Lower leg skin (tissue), 4 donors: ENCODE measurements at regions not wholly inside any gene's neighbourhood (a gene's known extent, or its start where the extent isn't known, plus 50 kb on each side); places are given as distances from the start of the nearest gene placed in this dataset.

Experiments used
- DNase-seq, 2 donors: peaks; one replicate each; pipeline ENCODE4 v3.0.0-alpha.2; 2019; ENCODE audit warnings: low spot score in 2 of 2
- H3K4me3 ChIP-seq: fragments of 200-600 bp; sonication (generic); 2 replicates; pipeline ENCODE4 v1.5.1; 2017; ENCODE audit warnings: mild to moderate bottlenecking, low read depth; ENCODE audit not compliant: poor library complexity, severe bottlenecking
- CTCF ChIP-seq, 3 donors: fragments of 450-650 bp; IDR thresholded peaks; one replicate each; pipeline ENCODE4 v1.5.1; 2016; ENCODE audit warnings: antibody characterized with exemption in 3 of 3, mild to moderate bottlenecking in 3 of 3, moderate library complexity in 2 of 3
- POLR2A ChIP-seq, 2 donors: fragments of 450-650 bp; IDR thresholded peaks; one replicate each; pipeline ENCODE4 v1.6.1; 2016 to 2017; ENCODE audit warnings: antibody characterized with exemption in 2 of 2, mild to moderate bottlenecking in 1 of 2, moderate library complexity in 1 of 2
- WGBS, 2 donors: methylation state at CpG; one replicate each; pipeline ENCODE4 v1.1.5; 2018; 5-methylcytosine and 5-hydroxymethylcytosine counted together
- intact Hi-C: fragments of 100-400 bp; cut with DNase I; formaldehyde crosslinking; loops from one replicate; pipeline ENCODE4 v1.15.0; 2023; ENCODE audit warnings: low total_unique reads

DNA sequence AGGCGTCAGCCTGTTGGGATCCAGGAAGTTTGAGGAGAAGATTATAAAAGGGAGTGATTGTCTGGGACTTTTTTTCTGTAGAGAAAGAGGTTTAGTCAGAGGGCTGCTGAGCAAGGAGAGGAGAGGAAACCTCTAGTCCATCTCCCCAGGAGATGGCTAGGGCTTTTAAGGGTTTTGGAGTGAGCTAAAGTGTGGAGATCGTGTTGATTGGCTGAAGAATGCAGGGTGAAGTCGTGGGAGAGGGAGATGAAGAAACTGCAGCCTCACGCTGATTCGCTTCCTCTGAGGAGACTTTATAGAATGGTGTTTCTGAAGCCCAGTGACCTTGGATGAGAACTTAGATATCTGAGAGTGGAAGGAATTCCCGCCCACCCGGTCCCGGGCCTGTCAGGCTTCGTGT, 193.7 kb upstream of the PWP1 start:
- no peak overlapping the region for H3K4me3 ChIP-seq
- WGBS, 2 donors: 75 to 76% methylated on average over 9 of the region's 9 CpGs
- DNase-seq: no peak
- intact Hi-C loops: no loop called here
- TF ChIP-seq POLR2A (IDR thresholded peaks at IDR 0.05): no peak
- no peak for TF ChIP-seq CTCF (IDR thresholded peaks at IDR 0.05)

- peak in 1 of 2 donors; percentile 76 for DNase-seq
- intact Hi-C loops: no loop called here
- WGBS, 2 donors: 63 to 73% methylated on average over 6 of the region's 6 CpGs
These were observed 193.0 kb upstream of the PWP1 start for GRCh38 chr12:107492393-107493134.

GRCh38 chr12:107493135-107493494, 192.5 kb upstream of the PWP1 start:
- intact Hi-C loops: no loop called here
- DNase-seq: peak in 1 of 2 donors; percentile 56
- no peak overlapping the region for H3K4me3 ChIP-seq
- 75 to 81% methylated on average over 4 of the region's 4 CpGs for WGBS, 2 donors
- TF ChIP-seq POLR2A (IDR thresholded peaks at IDR 0.05) (no peak), CTCF (IDR thresholded peaks at IDR 0.05) (no peak)

More at GRCh38 chr12:107492393-107493134, 193.0 kb upstream of the PWP1 start:
- H3K4me3 ChIP-seq: no peak overlapping the region
- TF ChIP-seq POLR2A (IDR thresholded peaks at IDR 0.05): no peak
- TF ChIP-seq CTCF (IDR thresholded peaks at IDR 0.05): no peak

DNA sequence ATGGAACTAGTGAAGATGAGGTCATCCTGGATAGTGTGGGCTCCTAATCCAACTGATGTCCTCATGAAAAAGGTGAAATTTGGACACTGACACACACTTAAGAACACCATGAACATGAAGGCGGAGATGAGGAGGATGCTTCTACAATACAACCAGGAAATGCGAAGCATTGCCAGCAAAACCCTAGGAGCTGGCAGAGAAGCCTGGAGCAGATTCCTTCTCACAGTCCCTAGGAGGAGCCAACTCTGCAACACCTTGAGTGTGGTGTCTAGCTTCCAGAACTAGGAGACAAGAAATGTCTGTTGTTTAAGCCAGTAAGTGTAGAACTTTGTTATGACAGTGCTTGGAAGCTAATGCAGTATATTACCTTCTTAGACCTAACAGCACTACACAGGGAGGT, 191.9 kb upstream of the PWP1 start:
- intact Hi-C loops: no loop called here
- TF ChIP-seq POLR2A (IDR thresholded peaks at IDR 0.05) (no peak), CTCF (IDR thresholded peaks at IDR 0.05) (no peak)
- H3K4me3 ChIP-seq: no peak overlapping the region
- DNase-seq: peak in 1 of 2 donors; percentile 73
- WGBS, 2 donors: 35 to 53% methylated on average over 2 of the region's 2 CpGs

GRCh38 chr12:107494331-107494730, 191.3 kb upstream of the PWP1 start:
- 85 to 86% methylated on average over 5 of the region's 5 CpGs for WGBS, 2 donors
- peak in 1 of 2 donors; percentile 56 for DNase-seq
- intact Hi-C loops: no loop called here
- TF ChIP-seq POLR2A (IDR thresholded peaks at IDR 0.05): no peak
- TF ChIP-seq CTCF (IDR thresholded peaks at IDR 0.05): no peak
- H3K4me3 ChIP-seq: no peak overlapping the region

GRCh38 chr12:107495604-107496003, 190.0 kb upstream of the PWP1 start:
- 97 to 100% methylated on average over 2 of the region's 2 CpGs for WGBS, 2 donors
- no peak for TF ChIP-seq POLR2A (IDR thresholded peaks at IDR 0.05)
- TF ChIP-seq CTCF (IDR thresholded peaks at IDR 0.05): no peak
- DNase-seq: peak in 1 of 2 donors; percentile 15
- intact Hi-C loops: no loop called here
- H3K4me3 ChIP-seq: no peak overlapping the region
